WTC11 (cell line): ENCODE measurements at regions not wholly inside any gene's neighbourhood (a gene's known extent, or its start where the extent isn't known, plus 50 kb on each side); places are given as distances from the start of the nearest gene placed in this dataset.

ENCODE experiments used
- CREM ChIP-seq: sonication (generic); formaldehyde crosslinking; IDR thresholded peaks from 2 replicates; pipeline ENCODE4 v1.8.1; 2022; ENCODE audit warnings: mild to moderate bottlenecking, missing genetic modification reagents, moderate library complexity
- SP1 ChIP-seq: sonication (generic); formaldehyde crosslinking; conservative IDR thresholded peaks from 2 replicates; pipeline ENCODE4 v1.8.1; 2022; ENCODE audit warnings: missing genetic modification reagents
- TF ChIP-seq, protein P1 (sequence below): sonication (generic); formaldehyde crosslinking; IDR thresholded peaks from 2 replicates; pipeline ENCODE4 v1.8.0; 2022; ENCODE audit warnings: mild to moderate bottlenecking, missing genetic modification reagents
- TF ChIP-seq, protein P2 (sequence below): fragments of 200-600 bp; IDR thresholded peaks from 2 replicates; pipeline ENCODE4 v1.8.0; 2022; ENCODE audit warnings: antibody characterized with exemption
- TF ChIP-seq, protein P3 (sequence below): sonication (generic); formaldehyde crosslinking; conservative IDR thresholded peaks from 2 replicates; pipeline ENCODE4 v1.8.1; 2023; ENCODE audit warnings: mild to moderate bottlenecking, low read depth, missing genetic modification reagents, moderate library complexity
- TF ChIP-seq, protein P4 (sequence below): sonication (generic); formaldehyde crosslinking; IDR thresholded peaks from 2 replicates; pipeline ENCODE4 v1.8.0; 2022; ENCODE audit warnings: mild to moderate bottlenecking, missing genetic modification reagents
- TF ChIP-seq, protein P5 (sequence below): sonication (generic); formaldehyde crosslinking; IDR thresholded peaks from 2 replicates; pipeline ENCODE4 v1.8.1; 2022; ENCODE audit warnings: mild to moderate bottlenecking, moderate library complexity, missing genetic modification reagents

DNA sequence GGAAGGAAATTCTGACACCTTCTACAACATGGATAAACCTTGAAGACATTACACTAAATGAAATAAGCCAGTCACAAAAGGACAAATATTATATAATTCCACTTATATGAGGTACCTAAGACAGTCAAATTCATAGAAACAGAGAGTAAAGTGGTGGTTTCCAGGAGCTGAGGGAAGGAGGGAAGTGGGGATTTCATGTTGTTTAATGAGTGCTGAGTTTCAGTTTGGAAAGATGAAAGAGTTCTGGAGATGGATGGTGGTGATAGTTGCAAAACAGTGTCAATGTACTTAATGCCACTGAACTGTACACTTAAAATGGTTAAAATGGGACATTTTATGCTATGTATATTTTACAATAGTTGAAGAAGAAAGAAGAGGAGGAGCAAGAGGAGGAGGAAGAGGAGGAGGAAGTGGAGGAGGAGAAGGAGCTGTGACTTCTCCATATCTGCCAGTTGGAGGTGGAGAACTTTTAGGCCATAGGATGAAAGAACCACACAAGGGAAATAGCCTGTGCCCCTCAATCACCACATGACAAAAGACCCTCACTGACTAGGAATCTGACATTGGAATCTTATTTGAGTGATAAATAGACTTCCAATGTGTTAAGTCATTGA lies 55.3 kb upstream of the LGALSL start:
- TF ChIP-seq, protein P1, sequence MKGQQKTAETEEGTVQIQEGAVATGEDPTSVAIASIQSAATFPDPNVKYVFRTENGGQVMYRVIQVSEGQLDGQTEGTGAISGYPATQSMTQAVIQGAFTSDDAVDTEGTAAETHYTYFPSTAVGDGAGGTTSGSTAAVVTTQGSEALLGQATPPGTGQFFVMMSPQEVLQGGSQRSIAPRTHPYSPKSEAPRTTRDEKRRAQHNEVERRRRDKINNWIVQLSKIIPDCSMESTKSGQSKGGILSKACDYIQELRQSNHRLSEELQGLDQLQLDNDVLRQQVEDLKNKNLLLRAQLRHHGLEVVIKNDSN: no peak
- TF ChIP-seq, protein P2, sequence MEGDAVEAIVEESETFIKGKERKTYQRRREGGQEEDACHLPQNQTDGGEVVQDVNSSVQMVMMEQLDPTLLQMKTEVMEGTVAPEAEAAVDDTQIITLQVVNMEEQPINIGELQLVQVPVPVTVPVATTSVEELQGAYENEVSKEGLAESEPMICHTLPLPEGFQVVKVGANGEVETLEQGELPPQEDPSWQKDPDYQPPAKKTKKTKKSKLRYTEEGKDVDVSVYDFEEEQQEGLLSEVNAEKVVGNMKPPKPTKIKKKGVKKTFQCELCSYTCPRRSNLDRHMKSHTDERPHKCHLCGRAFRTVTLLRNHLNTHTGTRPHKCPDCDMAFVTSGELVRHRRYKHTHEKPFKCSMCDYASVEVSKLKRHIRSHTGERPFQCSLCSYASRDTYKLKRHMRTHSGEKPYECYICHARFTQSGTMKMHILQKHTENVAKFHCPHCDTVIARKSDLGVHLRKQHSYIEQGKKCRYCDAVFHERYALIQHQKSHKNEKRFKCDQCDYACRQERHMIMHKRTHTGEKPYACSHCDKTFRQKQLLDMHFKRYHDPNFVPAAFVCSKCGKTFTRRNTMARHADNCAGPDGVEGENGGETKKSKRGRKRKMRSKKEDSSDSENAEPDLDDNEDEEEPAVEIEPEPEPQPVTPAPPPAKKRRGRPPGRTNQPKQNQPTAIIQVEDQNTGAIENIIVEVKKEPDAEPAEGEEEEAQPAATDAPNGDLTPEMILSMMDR: no peak
- TF ChIP-seq, protein P3, sequence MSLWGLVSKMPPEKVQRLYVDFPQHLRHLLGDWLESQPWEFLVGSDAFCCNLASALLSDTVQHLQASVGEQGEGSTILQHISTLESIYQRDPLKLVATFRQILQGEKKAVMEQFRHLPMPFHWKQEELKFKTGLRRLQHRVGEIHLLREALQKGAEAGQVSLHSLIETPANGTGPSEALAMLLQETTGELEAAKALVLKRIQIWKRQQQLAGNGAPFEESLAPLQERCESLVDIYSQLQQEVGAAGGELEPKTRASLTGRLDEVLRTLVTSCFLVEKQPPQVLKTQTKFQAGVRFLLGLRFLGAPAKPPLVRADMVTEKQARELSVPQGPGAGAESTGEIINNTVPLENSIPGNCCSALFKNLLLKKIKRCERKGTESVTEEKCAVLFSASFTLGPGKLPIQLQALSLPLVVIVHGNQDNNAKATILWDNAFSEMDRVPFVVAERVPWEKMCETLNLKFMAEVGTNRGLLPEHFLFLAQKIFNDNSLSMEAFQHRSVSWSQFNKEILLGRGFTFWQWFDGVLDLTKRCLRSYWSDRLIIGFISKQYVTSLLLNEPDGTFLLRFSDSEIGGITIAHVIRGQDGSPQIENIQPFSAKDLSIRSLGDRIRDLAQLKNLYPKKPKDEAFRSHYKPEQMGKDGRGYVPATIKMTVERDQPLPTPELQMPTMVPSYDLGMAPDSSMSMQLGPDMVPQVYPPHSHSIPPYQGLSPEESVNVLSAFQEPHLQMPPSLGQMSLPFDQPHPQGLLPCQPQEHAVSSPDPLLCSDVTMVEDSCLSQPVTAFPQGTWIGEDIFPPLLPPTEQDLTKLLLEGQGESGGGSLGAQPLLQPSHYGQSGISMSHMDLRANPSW (CRISPR knock-in tag): no peak
- TF ChIP-seq, protein P4, sequence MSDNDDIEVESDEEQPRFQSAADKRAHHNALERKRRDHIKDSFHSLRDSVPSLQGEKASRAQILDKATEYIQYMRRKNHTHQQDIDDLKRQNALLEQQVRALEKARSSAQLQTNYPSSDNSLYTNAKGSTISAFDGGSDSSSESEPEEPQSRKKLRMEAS (CRISPR knock-in tag): no peak
- TF ChIP-seq, protein P5, sequence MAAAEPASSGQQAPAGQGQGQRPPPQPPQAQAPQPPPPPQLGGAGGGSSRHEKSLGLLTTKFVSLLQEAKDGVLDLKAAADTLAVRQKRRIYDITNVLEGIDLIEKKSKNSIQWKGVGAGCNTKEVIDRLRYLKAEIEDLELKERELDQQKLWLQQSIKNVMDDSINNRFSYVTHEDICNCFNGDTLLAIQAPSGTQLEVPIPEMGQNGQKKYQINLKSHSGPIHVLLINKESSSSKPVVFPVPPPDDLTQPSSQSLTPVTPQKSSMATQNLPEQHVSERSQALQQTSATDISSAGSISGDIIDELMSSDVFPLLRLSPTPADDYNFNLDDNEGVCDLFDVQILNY (CRISPR knock-in tag): no peak
- TF ChIP-seq CREM (CRISPR knock-in tag) (no peak), SP1 (CRISPR knock-in tag) (no peak)
